Tibial nerve (tissue), 3 donors: ENCODE measurements at regions not wholly inside any gene's neighbourhood (a gene's known extent, or its start where the extent isn't known, plus 50 kb on each side); places are given as distances from the start of the nearest gene placed in this dataset.

Source experiments
- CTCF ChIP-seq, 5 experiments: fragments of 200-600 bp in 3 of 5; fragments of 450-650 bp in 2 of 5; sonication (generic) in 3 of 5; IDR thresholded peaks; one replicate each; pipeline ENCODE4 v1.5.1; 2016 to 2019; ENCODE audit warnings: antibody characterized with exemption in 5 of 5, mild to moderate bottlenecking in 3 of 5, moderate library complexity in 2 of 5
- POLR2A ChIP-seq, 2 donors: fragments of 450-650 bp; IDR thresholded peaks; one replicate each; pipeline ENCODE4 v1.6.1; 2017; ENCODE audit warnings: antibody characterized with exemption in 2 of 2, mild to moderate bottlenecking in 2 of 2, moderate library complexity in 2 of 2

DNA sequence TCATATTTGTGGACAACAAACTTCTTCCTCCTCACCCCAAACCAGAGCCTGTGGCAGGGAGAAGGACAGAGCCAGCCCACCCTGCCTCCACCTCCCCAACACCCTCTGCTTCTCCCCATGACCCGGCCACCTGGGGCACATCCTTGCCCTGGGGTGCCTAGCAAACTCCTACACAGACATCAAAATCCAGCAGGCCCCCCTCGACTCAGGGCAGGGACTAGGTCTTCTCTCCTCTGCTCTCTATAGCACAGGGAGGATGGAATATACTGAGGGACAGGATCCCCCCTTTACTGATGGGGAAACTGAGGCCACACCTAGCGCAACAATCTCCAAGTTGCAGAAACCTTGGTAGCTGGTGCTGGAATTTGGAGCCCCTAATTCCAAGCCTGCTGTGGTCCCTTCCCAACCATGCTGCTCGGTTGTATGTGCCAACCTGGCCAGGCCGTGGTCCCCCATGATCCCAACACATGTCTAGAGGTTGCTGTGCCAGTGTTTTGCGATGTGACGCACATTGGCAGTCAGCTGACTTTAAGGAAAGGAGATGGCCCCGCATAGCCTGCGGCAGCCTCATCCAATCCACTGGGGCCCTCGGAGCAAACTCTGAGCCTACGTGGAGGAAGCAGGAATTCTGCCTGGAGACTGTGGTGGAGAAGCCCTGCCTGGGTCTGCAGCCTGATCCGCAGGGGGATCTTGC is 53.9 kb upstream of the ADRA2C start:
- TF ChIP-seq POLR2A (IDR thresholded peaks at IDR 0.05) (no peak), CTCF (IDR thresholded peaks at IDR 0.05) (no peak)
